Keratinocyte (primary cell): ENCODE measurements at regions not wholly inside any gene's neighbourhood (a gene's known extent, or its start where the extent isn't known, plus 50 kb on each side); places are given as distances from the start of the nearest gene placed in this dataset.

Experiments used
- CTCF ChIP-seq, 3 experiments: IDR thresholded peaks in 1 of 3; conservative IDR thresholded peaks in 1 of 3; optimal IDR thresholded peaks in 1 of 3; 2 replicates in 2 of 3; 3 replicates in 1 of 3; pipeline versions ENCODE3 to v1.5.1; 2011; ENCODE audit warnings: low read length in 3 of 3, mild to moderate bottlenecking in 3 of 3, moderate library complexity in 2 of 3, control low read depth in 1 of 3, inconsistent platforms in 1 of 3; ENCODE audit not compliant: insufficient read depth in 2 of 3; ENCODE audit errors: extremely low read depth in 1 of 3
- EZH2 ChIP-seq: IDR thresholded peaks from one replicate; pipeline ENCODE4 v1.6.1; 2012; ENCODE audit warnings: inconsistent platforms, mild to moderate bottlenecking, low read length, moderate library complexity

GRCh38 chr16:87249425-87249824, 67.8 kb downstream of the C16orf95 start:
- TF ChIP-seq EZH2 (no peak), CTCF (optimal IDR thresholded peaks at IDR 0.05 in 1 of 3, IDR thresholded peaks at IDR 0.05 in 1 of 3, conservative IDR thresholded peaks at IDR 0.05 in 1 of 3; ENCODE audit: extremely low read depth in 1 of 3, insufficient read depth in 2 of 3, low read length in 3 of 3) (no peak)
